AG10803 (cell line): ENCODE measurements at regions not wholly inside any gene's neighbourhood (a gene's known extent, or its start where the extent isn't known, plus 50 kb on each side); places are given as distances from the start of the nearest gene placed in this dataset.
A peak's percentile ranks its signal among the peaks of the same experiment; 100 is the strongest.

Experiments used
- DNase-seq: peaks from one replicate; pipeline ENCODE4 v3.0.0; 2010; ENCODE audit warnings: low read depth
- H3K4me3 ChIP-seq: 2 replicates; pipeline ENCODE4 v1.5.1; 2011; ENCODE audit warnings: mild to moderate bottlenecking, low read length, control low read depth
- CTCF ChIP-seq: conservative IDR thresholded peaks from 2 replicates; pipeline ENCODE4 v1.5.1; 2011; ENCODE audit warnings: mild to moderate bottlenecking, low read length, control low read depth, inconsistent platforms

GRCh38 chr11:45075952-45076351, 70.5 kb upstream of the PRDM11 start:
- H3K4me3 ChIP-seq = no peak overlapping the region
- DNase-seq = no peak
- TF ChIP-seq CTCF = no peak

GRCh38 chr11:45076761-45077160, 69.7 kb upstream of the PRDM11 start:
- no peak overlapping the region for H3K4me3 ChIP-seq
- no peak for TF ChIP-seq CTCF

GRCh38 chr11:45078236-45079074, 68.0 kb upstream of the PRDM11 start:
- peak; percentile 53 for DNase-seq
- no peak for TF ChIP-seq CTCF
- no peak overlapping the region for H3K4me3 ChIP-seq

More at GRCh38 chr11:45076761-45077160, 69.7 kb upstream of the PRDM11 start:
- DNase-seq = no peak

GRCh38 chr11:45079075-45079444, 67.4 kb upstream of the PRDM11 start:
- H3K4me3 ChIP-seq = no peak overlapping the region
- TF ChIP-seq CTCF = no peak
- no peak for DNase-seq

- DNase-seq = no peak
- no peak overlapping the region for H3K4me3 ChIP-seq
- no peak for TF ChIP-seq CTCF
Measured at GRCh38 chr11:45079567-45079942, 66.9 kb upstream of the PRDM11 start.

- no peak for TF ChIP-seq CTCF
- DNase-seq = no peak
- no peak overlapping the region for H3K4me3 ChIP-seq
Measured at GRCh38 chr11:45079943-45080719, 66.3 kb upstream of the PRDM11 start.
